NCI-H128 (cell line): ENCODE measurements at regions not wholly inside any gene's neighbourhood (a gene's known extent, or its start where the extent isn't known, plus 50 kb on each side); places are given as distances from the start of the nearest gene placed in this dataset.
"Not testable (repeated sequence)": the region's sequence is repeated elsewhere in the genome, so short reads cannot be mapped to it uniquely, and the experiment has no call there.

Experiments
- DNase-seq: peaks from one replicate; lab custom pipeline; 2025; ENCODE audit not compliant: unreplicated experiment; lab: John Stamatoyannopoulos, UW

GRCh38 chr13:64640002-64640401, 2590.1 kb downstream of the PCDH9 start:
- no peak for DNase-seq

DNA sequence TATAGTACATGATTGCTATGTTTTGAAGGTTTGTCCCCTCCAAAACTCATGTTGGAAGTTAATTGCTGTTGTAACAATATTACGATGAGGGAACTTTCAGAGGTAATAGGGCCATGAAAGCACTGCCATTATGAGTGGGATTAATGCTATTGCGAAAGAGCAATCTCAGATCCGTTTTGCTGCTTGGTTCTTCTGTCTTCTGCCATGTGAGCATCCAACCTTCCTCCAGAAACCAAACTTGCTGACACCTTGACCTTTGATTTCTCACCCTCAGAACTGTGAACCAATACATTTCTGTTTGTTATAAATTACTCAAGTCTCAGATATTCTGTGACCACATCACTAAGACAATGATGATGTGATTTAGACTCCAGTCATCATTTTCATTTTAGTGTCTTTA, 2590.9 kb downstream of the PCDH9 start:
- DNase-seq: no peak

DNA sequence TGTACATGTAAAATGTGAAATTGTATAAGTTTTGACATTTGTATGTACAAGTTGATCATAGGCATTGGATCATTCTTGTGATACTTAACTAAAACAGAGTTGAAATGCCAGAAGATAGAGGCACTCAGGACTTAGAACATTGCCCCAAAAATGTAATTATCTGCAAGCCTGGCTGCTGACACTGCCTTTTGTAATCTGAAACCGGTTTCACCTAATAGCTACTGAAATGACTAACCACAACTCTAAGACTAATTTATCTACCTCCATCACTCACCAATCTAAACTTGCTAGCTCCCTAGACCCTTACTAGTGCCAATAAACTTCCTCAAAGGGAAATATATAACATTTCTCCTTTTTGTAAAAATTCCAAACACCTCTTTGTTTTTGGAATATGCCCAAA, 2596.2 kb downstream of the PCDH9 start:
- no peak for DNase-seq

GRCh38 chr13:64627654-64628053, 2602.5 kb downstream of the PCDH9 start:
- DNase-seq: no peak

DNA sequence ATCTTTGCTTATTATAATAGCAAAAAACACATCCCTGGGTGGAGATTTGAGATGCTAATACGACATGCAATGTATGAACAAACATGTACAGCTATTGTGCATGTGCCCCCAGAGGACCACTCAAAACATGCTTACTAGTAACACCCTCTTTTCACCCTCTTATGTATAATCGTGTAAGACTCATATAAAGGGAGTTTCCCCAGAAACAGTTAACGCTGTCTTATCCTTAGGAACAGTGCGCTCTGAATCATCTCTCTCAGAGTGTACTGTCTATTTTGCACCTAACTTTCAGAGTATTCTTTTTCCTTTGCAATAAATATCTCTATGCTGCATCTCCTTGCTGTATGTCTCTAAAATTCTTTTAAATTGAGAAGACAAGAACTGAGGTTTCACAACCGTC, 2604.0 kb downstream of the PCDH9 start:
- DNase-seq: no peak

GRCh38 chr13:64617231-64617630, 2612.9 kb downstream of the PCDH9 start:
- no peak for DNase-seq

GRCh38 chr13:64591971-64592370, 2638.2 kb downstream of the PCDH9 start:
- no peak for DNase-seq

DNA sequence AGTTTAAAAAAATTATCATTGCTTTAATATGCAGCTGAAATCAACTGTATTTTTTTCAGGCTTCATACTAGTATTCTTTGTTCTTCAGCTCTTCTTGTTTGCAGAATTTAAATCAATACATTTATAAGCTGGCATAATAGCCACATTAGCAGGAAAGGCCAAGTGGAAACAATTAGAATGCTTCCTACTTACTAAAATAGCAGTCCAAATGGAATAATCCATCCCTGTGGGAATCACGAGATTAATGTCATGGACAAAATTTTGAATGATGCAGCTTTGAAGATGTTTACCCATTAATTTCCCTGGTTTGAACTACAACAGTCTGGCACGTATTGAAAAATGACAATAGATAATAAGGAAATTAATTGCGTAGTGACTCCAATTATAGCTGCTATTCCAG, 2650.8 kb downstream of the PCDH9 start:
- DNase-seq: no peak

GRCh38 chr13:64568748-64569147, 2661.4 kb downstream of the PCDH9 start:
- DNase-seq: no peak

DNA sequence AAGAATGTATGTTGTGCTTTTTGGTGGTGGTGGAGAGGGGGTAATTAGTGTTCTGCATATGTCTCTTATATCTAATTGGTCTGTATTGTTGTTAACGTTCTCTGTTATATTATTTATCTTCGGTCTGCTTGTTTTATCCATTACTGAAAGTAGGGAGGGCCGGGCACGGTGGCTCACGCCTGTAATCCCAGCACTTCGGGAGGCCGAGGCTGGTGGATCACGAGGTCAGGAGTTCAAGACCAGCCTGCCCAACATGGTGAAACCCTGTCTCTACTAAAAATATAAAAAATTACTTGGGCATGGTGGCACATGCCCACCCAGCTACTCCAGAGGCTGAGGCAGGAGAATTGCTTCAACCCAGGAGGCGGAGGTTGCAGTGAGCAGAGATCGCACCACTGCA, 2672.1 kb downstream of the PCDH9 start:
- DNase-seq: not testable (repeated sequence)

- no peak for DNase-seq
These were observed 2673.8 kb downstream of the PCDH9 start for GRCh38 chr13:64556376-64556775.

- DNase-seq: no peak
These were observed 2676.6 kb downstream of the PCDH9 start for GRCh38 chr13:64553411-64554129.

DNA sequence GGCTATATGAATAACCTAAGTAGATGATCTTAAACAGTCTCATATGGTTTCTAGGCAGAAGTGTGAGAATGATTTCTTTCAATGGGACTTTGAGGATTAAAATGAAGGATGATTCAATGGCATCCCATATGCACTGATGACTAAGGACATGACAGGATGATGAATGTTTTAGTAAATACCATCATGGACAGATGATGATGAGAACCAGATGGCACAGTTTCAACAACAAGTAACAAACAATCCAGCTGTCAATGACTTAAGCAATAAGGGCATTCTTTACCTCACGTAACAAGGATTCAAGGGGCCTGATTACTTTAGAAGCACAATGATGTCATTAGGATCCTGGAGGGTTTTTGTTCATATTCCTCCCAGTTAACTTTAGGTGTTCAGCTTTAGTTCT, 2678.4 kb downstream of the PCDH9 start:
- DNase-seq: no peak

GRCh38 chr13:64546371-64546770, 2683.8 kb downstream of the PCDH9 start:
- DNase-seq: no peak

DNA sequence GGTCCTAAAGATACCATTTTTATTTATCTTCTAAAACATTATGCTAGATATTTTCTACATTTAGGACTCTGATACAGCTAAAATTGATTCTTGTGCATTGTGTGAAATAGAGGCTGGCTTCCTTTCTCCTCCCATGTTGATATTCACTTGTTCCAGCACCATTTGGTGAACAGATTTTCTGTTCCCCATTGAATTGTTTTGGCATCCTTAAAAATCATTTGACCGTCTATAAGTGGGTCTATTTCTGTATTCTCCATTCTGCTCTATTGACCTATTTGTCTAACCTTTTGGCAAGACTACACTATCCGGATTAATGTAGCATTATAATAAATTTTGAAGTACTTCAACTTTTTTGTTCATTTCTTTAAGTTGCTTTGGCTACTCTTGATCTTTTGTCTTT, 2689.2 kb downstream of the PCDH9 start:
- DNase-seq: no peak

- DNase-seq: no peak
These were observed 2689.7 kb downstream of the PCDH9 start for GRCh38 chr13:64540468-64540867.

DNA sequence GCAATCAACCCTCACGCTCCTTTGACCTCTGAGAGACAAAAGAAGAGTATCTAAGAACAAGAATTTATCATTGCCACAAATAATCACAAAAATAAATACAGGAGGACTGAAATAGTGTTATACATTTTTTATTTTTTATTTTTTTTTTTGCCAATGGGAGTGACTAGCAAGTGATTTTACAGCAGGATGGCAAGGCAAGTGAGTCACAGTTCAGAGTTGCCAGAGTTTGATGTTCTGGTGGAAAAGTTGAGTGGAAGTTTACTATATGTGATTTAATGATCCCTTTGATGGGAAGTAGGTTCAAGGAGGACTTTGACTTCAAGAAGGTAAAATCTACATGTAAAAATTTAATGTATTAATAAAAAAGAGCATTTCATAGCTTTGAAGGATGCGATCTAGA, 2691.4 kb downstream of the PCDH9 start:
- no peak for DNase-seq

- no peak for DNase-seq
These were observed 2695.8 kb downstream of the PCDH9 start for GRCh38 chr13:64534302-64534701.

- DNase-seq: no peak
These were observed 2698.7 kb downstream of the PCDH9 start for GRCh38 chr13:64531400-64531799.

- no peak for DNase-seq
These were observed 2700.2 kb downstream of the PCDH9 start for GRCh38 chr13:64529874-64530485.

DNA sequence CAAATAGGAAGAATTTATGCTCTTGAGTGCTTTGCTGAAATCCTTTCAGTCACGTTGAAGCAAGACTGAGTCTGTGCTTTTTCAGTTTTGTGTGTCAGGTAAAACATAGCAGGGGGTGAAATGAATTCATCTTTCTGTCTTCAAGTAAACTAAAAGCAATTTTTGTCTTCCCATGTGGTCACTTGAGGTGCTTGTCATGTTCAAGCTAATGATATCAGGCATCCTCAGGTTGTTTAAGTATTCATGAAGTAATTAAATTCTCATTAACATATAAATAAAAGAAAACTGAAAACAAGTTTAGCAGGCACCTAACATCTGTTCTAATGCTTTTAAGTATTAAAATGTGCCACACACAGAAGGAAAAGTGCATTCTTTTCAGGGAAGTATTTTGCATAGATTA, 2701.3 kb downstream of the PCDH9 start:
- DNase-seq: no peak

GRCh38 chr13:64527561-64527960, 2702.6 kb downstream of the PCDH9 start:
- no peak for DNase-seq

- DNase-seq: no peak
These were observed 2704.4 kb downstream of the PCDH9 start for GRCh38 chr13:64525687-64526086.
